NCI-H1436 treated with DMSO at 0.1 percent for 48 hours (cell line): ENCODE measurements at regions not wholly inside any gene's neighbourhood (a gene's known extent, or its start where the extent isn't known, plus 50 kb on each side); places are given as distances from the start of the nearest gene placed in this dataset.

Source experiments
- DNase-seq: peaks from one replicate; lab custom pipeline; 2025; lab: John Stamatoyannopoulos, UW

DNA sequence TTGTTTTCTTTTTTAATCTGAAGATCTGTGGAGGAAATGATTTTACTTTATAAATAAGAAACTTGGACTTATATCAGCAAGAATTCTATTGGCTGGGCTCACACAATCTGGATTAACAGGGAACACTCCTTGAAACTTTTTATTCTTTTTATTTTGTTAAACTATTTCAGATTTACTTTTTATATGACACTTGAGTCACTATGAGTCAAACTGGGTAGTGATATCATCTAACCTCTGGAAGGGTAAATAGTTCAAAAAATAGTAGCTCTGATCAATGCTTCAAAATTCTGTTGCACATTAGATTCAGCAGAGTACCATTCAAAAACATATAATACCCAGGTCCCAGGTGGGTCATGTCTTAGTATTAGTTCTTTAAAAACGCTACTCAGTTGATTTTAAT, 55.1 kb upstream of the NBEA start:
- DNase-seq, result no peak
